HG03139 (cell line): ENCODE measurements at regions not wholly inside any gene's neighbourhood (a gene's known extent, or its start where the extent isn't known, plus 50 kb on each side); places are given as distances from the start of the nearest gene placed in this dataset.
"Not testable (repeated sequence)": the region's sequence is repeated elsewhere in the genome, so short reads cannot be mapped to it uniquely, and the experiment has no call there.

ENCODE experiments used
- ATAC-seq: cut with Tn5 transposase; IDR thresholded peaks from one replicate; pipeline ENCODE4 v1.9.1; 2021; ENCODE audit not compliant: unreplicated experiment

GRCh38 chr2:52097071-52097470, 1065.1 kb upstream of the NRXN1 start:
- ATAC-seq: no peak

GRCh38 chr2:52084759-52085158, 1052.8 kb upstream of the NRXN1 start:
- no peak for ATAC-seq

- ATAC-seq: no peak
Measured at GRCh38 chr2:52083214-52083613, 1051.3 kb upstream of the NRXN1 start.

- ATAC-seq: no peak
Measured at GRCh38 chr2:52082646-52083045, 1050.7 kb upstream of the NRXN1 start.

GRCh38 chr2:52079602-52080001, 1047.7 kb upstream of the NRXN1 start:
- no peak for ATAC-seq

- ATAC-seq: no peak
Measured at GRCh38 chr2:52077159-52077558, 1045.2 kb upstream of the NRXN1 start.

GRCh38 chr2:52074130-52074719, 1042.3 kb upstream of the NRXN1 start:
- ATAC-seq: no peak

- no peak for ATAC-seq
Measured at GRCh38 chr2:52072949-52073348, 1041.0 kb upstream of the NRXN1 start.

- ATAC-seq: no peak
Measured at GRCh38 chr2:52070665-52071064, 1038.7 kb upstream of the NRXN1 start.

GRCh38 chr2:52064234-52064633, 1032.3 kb upstream of the NRXN1 start:
- no peak for ATAC-seq

GRCh38 chr2:52054824-52055223, 1022.9 kb upstream of the NRXN1 start:
- no peak for ATAC-seq

- ATAC-seq: no peak
Measured at GRCh38 chr2:52036853-52037252, 1004.9 kb upstream of the NRXN1 start.

- no peak for ATAC-seq
Measured at GRCh38 chr2:52036024-52036423, 1004.1 kb upstream of the NRXN1 start.

- no peak for ATAC-seq
Measured at GRCh38 chr2:52035391-52035790, 1003.5 kb upstream of the NRXN1 start.

GRCh38 chr2:52034706-52035105, 1002.8 kb upstream of the NRXN1 start:
- ATAC-seq: no peak

- no peak for ATAC-seq
Measured at GRCh38 chr2:52022006-52022405, 990.1 kb upstream of the NRXN1 start.

GRCh38 chr2:52017646-52018235, 985.8 kb upstream of the NRXN1 start:
- ATAC-seq: no peak

GRCh38 chr2:52006821-52007366, 975.0 kb upstream of the NRXN1 start:
- ATAC-seq: not testable (repeated sequence)

- ATAC-seq: no peak
Measured at GRCh38 chr2:52000151-52000855, 968.4 kb upstream of the NRXN1 start.

- no peak for ATAC-seq
Measured at GRCh38 chr2:51998890-51999289, 967.0 kb upstream of the NRXN1 start.

- no peak for ATAC-seq
Measured at GRCh38 chr2:51997571-51997970, 965.6 kb upstream of the NRXN1 start.

GRCh38 chr2:51995293-51995692, 963.4 kb upstream of the NRXN1 start:
- ATAC-seq: no peak
